ENCODE measurements at regions not wholly inside any gene's neighbourhood (a gene's known extent, or its start where the extent isn't known, plus 50 kb on each side); places are given as distances from the start of the nearest gene placed in this dataset.

GRCh38 chr5:56569076-56569475 is 246.3 kb upstream of the MAP3K1 start:
- Histone ChIP-seq H2AFZ (ENCODE audit: control insufficient read depth, low read length) (no peak overlapping the region), H3K4me2 (ENCODE audit: control insufficient read depth, extremely low read depth, insufficient read depth, low read depth, low read length) (no peak overlapping the region), H3K4me1 (ENCODE audit: control insufficient read depth, extremely low read depth, insufficient read depth, low read length) (no peaks in the 10 kb centered on the region), H3K9me1 (ENCODE audit: control insufficient read depth, extremely low read depth, insufficient read depth, low read length) (no peaks in the 10 kb centered on the region), H4K20me1 (ENCODE audit: control insufficient read depth, extremely low read depth, insufficient read depth, low read length) (no peaks in the 10 kb centered on the region), H3K9ac (ENCODE audit: control insufficient read depth, extremely low read depth, insufficient read depth, low read length) (no peak overlapping the region), H3K79me2 (ENCODE audit: control insufficient read depth, insufficient read depth, low read length) (no peaks in the 10 kb centered on the region), H3K4me3 (ENCODE audit: control insufficient read depth in 2 of 3, extremely low read depth in 1 of 3, insufficient read depth in 2 of 3, low read depth in 1 of 3, low read length in 3 of 3) (no peak overlapping the region), H3K9me3 (ENCODE audit: control insufficient read depth, low read depth, low read length) (no peaks in the 10 kb centered on the region), H3K27me3 (ENCODE audit: control insufficient read depth, extremely low read depth, insufficient read depth, low read length) (no peaks in the 10 kb centered on the region), H3K27ac (ENCODE audit: control insufficient read depth, insufficient read depth, low read length) (no peak overlapping the region), H3K36me3 (ENCODE audit: control insufficient read depth in 2 of 2, extremely low read depth in 1 of 2, insufficient read depth in 2 of 2, low read length in 2 of 2) (no peaks in the 10 kb centered on the region)
- FAIRE-seq (no peak), DNase-seq (ENCODE audit: low read depth, low spot score) (no peak)
- dilution Hi-C loops (cut with MboI; ENCODE audit: extremely low pct_ligation_motif_present, low sequenced_read_pairs): no loop called here
- TF ChIP-seq EZH2 (IDR thresholded peaks at IDR 0.05; ENCODE audit: low read length) (no peak), CTCF (optimal IDR thresholded peaks at IDR 0.05 in 1 of 3, IDR thresholded peaks at IDR 0.05 in 1 of 3, conservative IDR thresholded peaks at IDR 0.05 in 1 of 3; ENCODE audit: extremely low read depth in 1 of 3, insufficient read depth in 2 of 3, low read length in 3 of 3) (no peak)

DNA sequence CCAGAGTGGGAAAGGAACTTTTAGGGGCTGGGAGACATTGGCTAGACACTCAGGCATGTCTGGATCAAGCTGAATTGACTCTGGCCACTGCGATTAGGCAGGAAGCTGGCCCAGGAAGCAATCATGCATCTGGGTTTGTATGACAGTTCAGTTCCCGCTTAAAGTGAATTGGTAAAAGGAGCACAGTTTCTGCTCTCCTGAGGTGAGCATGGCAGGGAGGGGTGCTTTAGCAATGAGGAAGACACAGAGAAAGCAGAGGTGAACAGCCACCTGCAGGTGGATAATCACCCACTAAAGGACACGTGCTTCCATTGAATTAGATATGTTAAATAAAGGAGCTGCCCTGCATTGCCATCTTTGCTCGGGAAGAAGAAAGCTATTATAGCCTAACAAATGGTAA is 248.1 kb upstream of the MAP3K1 start:
- no peaks in the 10 kb centered on the region for H3K79me2 ChIP-seq (ENCODE audit: control insufficient read depth, insufficient read depth, low read length)
- TF ChIP-seq EZH2 (IDR thresholded peaks at IDR 0.05; ENCODE audit: low read length): no peak
- H3K9me1 ChIP-seq (ENCODE audit: control insufficient read depth, extremely low read depth, insufficient read depth, low read length): no peaks in the 10 kb centered on the region
- no peak overlapping the region for H3K9ac ChIP-seq (ENCODE audit: control insufficient read depth, extremely low read depth, insufficient read depth, low read length)
- H3K4me3 ChIP-seq (ENCODE audit: control insufficient read depth in 2 of 3, extremely low read depth in 1 of 3, insufficient read depth in 2 of 3, low read depth in 1 of 3, low read length in 3 of 3): no peak overlapping the region
- H3K9me3 ChIP-seq (ENCODE audit: control insufficient read depth, low read depth, low read length): no peaks in the 10 kb centered on the region
- no peaks in the 10 kb centered on the region for H3K36me3 ChIP-seq (ENCODE audit: control insufficient read depth in 2 of 2, extremely low read depth in 1 of 2, insufficient read depth in 2 of 2, low read length in 2 of 2)
- DNase-seq (ENCODE audit: low read depth, low spot score) (no peak), FAIRE-seq (no peak)
- H3K4me2 ChIP-seq (ENCODE audit: control insufficient read depth, extremely low read depth, insufficient read depth, low read depth, low read length): no peak overlapping the region
- H3K4me1 ChIP-seq (ENCODE audit: control insufficient read depth, extremely low read depth, insufficient read depth, low read length): peaks cover under 1% of the 10 kb centered on the region
- H3K27me3 ChIP-seq (ENCODE audit: control insufficient read depth, extremely low read depth, insufficient read depth, low read length): no peaks in the 10 kb centered on the region
- H4K20me1 ChIP-seq (ENCODE audit: control insufficient read depth, extremely low read depth, insufficient read depth, low read length): no peaks in the 10 kb centered on the region
- no peak overlapping the region for H3K27ac ChIP-seq (ENCODE audit: control insufficient read depth, insufficient read depth, low read length)
- H2AFZ ChIP-seq (ENCODE audit: control insufficient read depth, low read length): no peak overlapping the region
- dilution Hi-C loops (cut with MboI; ENCODE audit: extremely low pct_ligation_motif_present, low sequenced_read_pairs): no loop called here
